ENCODE measurements at regions not wholly inside any gene's neighbourhood (a gene's known extent, or its start where the extent isn't known, plus 50 kb on each side); places are given as distances from the start of the nearest gene placed in this dataset.

GRCh38 chr2:122808286-122808969 is 1053.0 kb downstream of the TSN start:
- no peak for TF ChIP-seq SUZ12 (IDR thresholded peaks at IDR 0.05)
- no peak for TF ChIP-seq ARNT (IDR thresholded peaks at IDR 0.05)
- TF ChIP-seq FOXM1 (IDR thresholded peaks at IDR 0.05; ENCODE audit: borderline replicate concordance), result no peak
- no peak for TF ChIP-seq SP1 (IDR thresholded peaks at IDR 0.05)
- TF ChIP-seq FOXA1 (IDR thresholded peaks at IDR 0.05), result no peak
- TF ChIP-seq CTBP1 (IDR thresholded peaks at IDR 0.05; ENCODE audit: borderline replicate concordance), result no peak
- TF ChIP-seq BHLHE40 (IDR thresholded peaks at IDR 0.05; ENCODE audit: borderline replicate concordance), result no peak
- TF ChIP-seq TARDBP (IDR thresholded peaks at IDR 0.05), result no peak
- no peak for TF ChIP-seq NFRKB (IDR thresholded peaks at IDR 0.05)
- no peak for TF ChIP-seq LEF1 (IDR thresholded peaks at IDR 0.05; ENCODE audit: borderline replicate concordance)
- no peak for TF ChIP-seq L3MBTL2 (conservative IDR thresholded peaks at IDR 0.05)
- no peak for TF ChIP-seq FOXK2 (IDR thresholded peaks at IDR 0.05)
- no peak for TF ChIP-seq HDGF (IDR thresholded peaks at IDR 0.05; ENCODE audit: borderline replicate concordance)
- TF ChIP-seq ELF4 (IDR thresholded peaks at IDR 0.05), result no peak

All from HEK293T (cell line).